GM10266 (cell line): ENCODE measurements at regions not wholly inside any gene's neighbourhood (a gene's known extent, or its start where the extent isn't known, plus 50 kb on each side); places are given as distances from the start of the nearest gene placed in this dataset.

Experiments used
- DNase-seq: peaks from one replicate; pipeline ENCODE4 v3.0.0; 2012; ENCODE audit errors: extremely low spot score
- CTCF ChIP-seq: IDR thresholded peaks from 2 replicates; pipeline ENCODE4 v1.5.1; 2012; ENCODE audit warnings: mild to moderate bottlenecking, low read depth; ENCODE audit not compliant: control insufficient read depth, insufficient read depth; ENCODE audit errors: missing control alignments

GRCh38 chr22:47647181-47647580 is 884.7 kb downstream of the TBC1D22A start:
- DNase-seq = no peak

DNA sequence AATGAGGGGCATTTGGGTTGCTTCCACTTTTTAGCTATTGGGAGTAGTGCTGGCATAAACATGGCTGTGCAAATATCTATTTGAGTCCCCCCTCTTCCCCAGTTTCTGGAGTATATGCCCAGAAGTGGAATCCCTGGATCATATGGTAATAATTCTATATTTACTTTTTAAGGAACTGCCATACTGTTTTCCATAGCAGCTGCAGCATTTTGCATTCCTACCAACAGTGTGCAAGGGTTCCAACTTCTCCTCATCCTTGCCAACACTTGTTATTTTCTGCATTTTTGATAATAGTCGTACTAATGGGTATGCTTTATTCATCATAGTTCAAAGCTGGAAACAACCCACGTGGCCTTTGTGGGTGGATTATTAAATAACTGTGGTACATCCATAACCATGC is 883.5 kb downstream of the TBC1D22A start:
- TF ChIP-seq CTCF = no peak
- DNase-seq = no peak

More at GRCh38 chr22:47647181-47647580, 884.7 kb downstream of the TBC1D22A start:
- no peak for TF ChIP-seq CTCF

- no peak for DNase-seq
- TF ChIP-seq CTCF = no peak
These were observed 883.0 kb downstream of the TBC1D22A start for GRCh38 chr22:47645450-47645914.

DNA sequence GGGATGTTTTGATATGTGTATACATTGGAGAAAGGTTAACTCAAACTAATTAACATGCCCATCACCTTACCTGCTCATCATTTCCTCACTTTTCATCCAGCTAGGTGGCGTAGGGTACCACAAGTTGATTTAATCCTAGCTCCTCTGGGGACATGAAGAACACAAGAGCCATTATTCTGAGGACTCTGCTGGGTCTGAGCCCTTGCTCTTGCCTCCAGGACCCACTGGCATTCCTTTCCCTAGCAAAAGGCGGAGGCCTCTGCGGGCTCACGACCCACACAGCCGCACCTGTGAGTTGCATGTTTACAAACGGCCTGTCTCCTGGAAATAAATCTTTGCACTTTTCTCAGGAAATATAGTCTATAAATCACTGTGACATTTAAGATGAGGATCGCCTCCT is 871.9 kb downstream of the TBC1D22A start:
- no peak for DNase-seq
- TF ChIP-seq CTCF = no peak

GRCh38 chr22:47633111-47633510 is 870.7 kb downstream of the TBC1D22A start:
- TF ChIP-seq CTCF = no peak
- no peak for DNase-seq

GRCh38 chr22:47632701-47633100 is 870.3 kb downstream of the TBC1D22A start:
- no peak for TF ChIP-seq CTCF
- DNase-seq = no peak

DNA sequence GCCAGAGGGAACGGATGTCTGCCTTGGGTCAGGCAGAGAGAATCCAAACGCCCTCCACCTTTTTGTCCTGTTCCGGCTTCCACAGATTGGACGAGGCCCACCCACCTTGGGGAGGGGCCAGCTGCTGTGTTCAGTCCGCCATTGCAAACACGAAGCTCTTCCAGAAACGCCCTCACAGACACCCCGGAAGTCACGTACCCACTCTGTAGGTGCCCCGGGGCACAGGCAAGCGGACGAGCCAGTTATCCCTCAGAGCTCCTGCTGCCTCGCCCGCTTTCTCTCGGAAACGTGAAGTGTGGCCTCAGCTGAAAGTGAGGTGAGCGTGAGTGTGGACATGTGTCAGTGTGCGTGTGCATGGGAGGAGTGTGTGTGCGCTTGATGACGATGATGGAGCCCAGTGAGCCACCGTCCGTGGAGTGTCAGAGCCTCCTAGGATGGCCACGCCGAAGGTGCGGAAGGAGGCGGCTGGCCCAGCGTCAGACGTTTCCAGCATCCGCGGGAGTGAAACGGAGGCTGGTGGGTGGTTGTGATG is 869.2 kb downstream of the TBC1D22A start:
- no peak for DNase-seq
- no peak for TF ChIP-seq CTCF
